Prostate gland (tissue), 2 donors: ENCODE measurements at regions not wholly inside any gene's neighbourhood (a gene's known extent, or its start where the extent isn't known, plus 50 kb on each side); places are given as distances from the start of the nearest gene placed in this dataset.

Experiments used
- DNase-seq: peaks from one replicate; pipeline ENCODE4 v3.0.0-alpha.2; 2019; ENCODE audit warnings: low spot score
- H3K27ac ChIP-seq, 2 donors: fragments of 200-600 bp; sonication (generic); 2 replicates each; pipeline ENCODE4 v1.5.1; 2017 to 2019
- H3K27me3 ChIP-seq: fragments of 200-600 bp; sonication (generic); replicated peaks from 2 replicates; pipeline ENCODE4 v1.5.1; 2019; ENCODE audit not compliant: insufficient read depth
- H3K36me3 ChIP-seq, 2 donors: fragments of 200-600 bp; sonication (generic); 1 replicate in 1 of 2; 2 replicates in 1 of 2; pipeline versions ENCODE4 v1.5.1 to v1.8.1; 2017 to 2019
- H3K4me1 ChIP-seq: fragments of 200-600 bp; sonication (generic); replicated peaks from 2 replicates; pipeline ENCODE4 v1.5.1; 2019
- H3K4me3 ChIP-seq, 2 donors: fragments of 200-600 bp; sonication (generic); 2 replicates each; pipeline ENCODE4 v1.5.1; 2017 to 2019
- H3K9me3 ChIP-seq: fragments of 200-600 bp; sonication (generic); 2 replicates; pipeline ENCODE4 v1.5.1; 2017
- POLR2A ChIP-seq: fragments of 450-650 bp; IDR thresholded peaks from one replicate; pipeline ENCODE4 v1.6.1; 2016; ENCODE audit warnings: antibody characterized with exemption, mild to moderate bottlenecking
- POLR2AphosphoS5 ChIP-seq: sonication (generic); formaldehyde crosslinking; IDR thresholded peaks from one replicate; pipeline ENCODE4 v1.6.1; 2017; ENCODE audit warnings: antibody characterized with exemption
- whole genome bisulfite sequencing: methylation state at CpG from one replicate; pipeline ENCODE4 v1.1.5; 2018; 5-methylcytosine and 5-hydroxymethylcytosine counted together
- intact Hi-C: fragments of 100-400 bp; cut with DNase I; formaldehyde crosslinking; loops from one replicate; pipeline ENCODE4 v1.14.2; 2022
- TF ChIP-seq, protein P1 (sequence below), 4 experiments: fragments of 200-600 bp in 2 of 4; fragments of 450-650 bp in 2 of 4; sonication (generic) in 2 of 4; IDR thresholded peaks; 1 replicate in 3 of 4; 2 replicates in 1 of 4; pipeline ENCODE4 v1.5.1; 2016 to 2019; ENCODE audit warnings: antibody characterized with exemption in 4 of 4, mild to moderate bottlenecking in 2 of 4, moderate library complexity in 2 of 4

DNA sequence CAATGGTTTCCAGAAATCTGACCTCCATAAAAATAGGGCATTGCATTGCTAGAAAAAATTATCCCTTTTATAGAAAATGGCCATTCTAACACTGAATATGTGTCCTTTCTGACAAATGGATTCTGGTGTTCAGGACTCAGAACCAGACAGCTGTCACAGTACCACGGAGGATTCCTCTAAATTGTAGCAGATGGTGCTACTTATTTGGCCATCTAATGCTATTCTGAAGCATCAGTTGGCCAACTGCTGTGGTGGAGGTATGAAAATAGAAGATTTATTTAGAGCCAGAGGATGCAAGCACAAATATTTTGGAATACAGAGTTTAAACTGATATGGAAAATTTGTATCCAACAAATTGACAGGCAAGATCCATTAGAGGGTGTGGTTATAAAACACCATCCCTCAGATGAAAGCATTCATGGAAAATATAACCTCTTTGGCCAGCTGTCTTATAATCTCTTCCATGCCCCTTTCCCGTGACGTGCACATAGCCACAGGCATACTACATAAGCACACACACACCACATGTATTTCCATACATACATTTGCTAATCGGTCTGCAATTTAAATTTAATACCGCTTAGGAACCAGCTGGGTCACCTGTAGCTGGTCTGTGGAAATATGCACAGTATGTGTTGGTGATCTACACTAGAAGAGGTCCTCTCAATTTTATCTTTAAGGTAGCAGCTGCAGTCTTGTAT lies 302.7 kb upstream of the KCNMB2 start:
- Histone ChIP-seq H3K4me1 (no peaks in the 10 kb centered on the region), H3K36me3 (no peaks in the 10 kb centered on the region), H3K27me3 (no peaks in the 10 kb centered on the region), H3K27ac (no peak overlapping the region), H3K4me3 (no peak overlapping the region), H3K9me3 (no peaks in the 10 kb centered on the region)
- TF ChIP-seq POLR2AphosphoS5, result no peak
- no peak for TF ChIP-seq POLR2A
- TF ChIP-seq, protein P1, sequence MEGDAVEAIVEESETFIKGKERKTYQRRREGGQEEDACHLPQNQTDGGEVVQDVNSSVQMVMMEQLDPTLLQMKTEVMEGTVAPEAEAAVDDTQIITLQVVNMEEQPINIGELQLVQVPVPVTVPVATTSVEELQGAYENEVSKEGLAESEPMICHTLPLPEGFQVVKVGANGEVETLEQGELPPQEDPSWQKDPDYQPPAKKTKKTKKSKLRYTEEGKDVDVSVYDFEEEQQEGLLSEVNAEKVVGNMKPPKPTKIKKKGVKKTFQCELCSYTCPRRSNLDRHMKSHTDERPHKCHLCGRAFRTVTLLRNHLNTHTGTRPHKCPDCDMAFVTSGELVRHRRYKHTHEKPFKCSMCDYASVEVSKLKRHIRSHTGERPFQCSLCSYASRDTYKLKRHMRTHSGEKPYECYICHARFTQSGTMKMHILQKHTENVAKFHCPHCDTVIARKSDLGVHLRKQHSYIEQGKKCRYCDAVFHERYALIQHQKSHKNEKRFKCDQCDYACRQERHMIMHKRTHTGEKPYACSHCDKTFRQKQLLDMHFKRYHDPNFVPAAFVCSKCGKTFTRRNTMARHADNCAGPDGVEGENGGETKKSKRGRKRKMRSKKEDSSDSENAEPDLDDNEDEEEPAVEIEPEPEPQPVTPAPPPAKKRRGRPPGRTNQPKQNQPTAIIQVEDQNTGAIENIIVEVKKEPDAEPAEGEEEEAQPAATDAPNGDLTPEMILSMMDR (IDR thresholded peaks at IDR 0.05), result no peak
- no peak for DNase-seq
- intact Hi-C loops, result no loop called here
- whole genome bisulfite sequencing, result 99% methylated on average over 5 of the region's 5 CpGs

DNA sequence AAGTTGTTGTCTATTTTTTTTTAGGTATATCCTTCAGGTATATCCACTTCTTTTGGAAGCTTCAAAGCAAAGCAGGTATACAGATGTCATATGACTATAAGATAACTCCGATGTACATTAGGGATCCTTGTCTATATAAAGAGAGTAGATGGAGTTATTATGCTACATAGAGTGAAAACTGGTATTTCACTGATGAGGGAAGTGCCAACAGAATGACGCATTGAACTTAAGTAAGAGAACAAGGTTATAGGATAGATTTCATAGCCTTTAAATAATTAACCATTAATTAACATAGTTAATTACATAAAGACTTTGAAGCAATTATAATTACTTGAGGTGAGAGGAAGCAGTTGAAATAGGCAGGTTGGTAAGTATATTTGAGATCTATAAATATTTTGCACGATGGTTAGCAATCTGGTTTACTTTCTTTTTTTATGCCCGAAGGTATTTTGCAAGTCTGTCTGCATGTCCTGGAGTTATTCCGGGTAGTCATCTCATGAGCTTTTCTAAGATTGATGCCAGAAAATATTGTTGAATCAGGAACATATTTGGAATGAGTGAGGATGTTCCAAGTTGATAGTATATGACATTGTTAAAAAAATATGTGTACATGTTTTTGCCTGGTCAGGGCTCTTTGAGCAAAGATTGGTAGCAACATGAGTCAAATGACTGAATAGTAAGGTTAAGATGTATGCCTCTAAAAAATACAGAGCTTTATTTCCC lies 299.5 kb upstream of the KCNMB2 start:
- DNase-seq, result no peak
- H3K4me3 ChIP-seq, result no peak overlapping the region
- H3K9me3 ChIP-seq, result no peaks in the 10 kb centered on the region
- no peaks in the 10 kb centered on the region for H3K36me3 ChIP-seq
- no peaks in the 10 kb centered on the region for H3K4me1 ChIP-seq
- 74% methylated on average over 5 of the region's 5 CpGs for WGBS
- intact Hi-C loops, result no loop called here
- no peak for TF ChIP-seq POLR2AphosphoS5
- TF ChIP-seq, protein P1 (IDR thresholded peaks at IDR 0.05), result no peak
- no peak for TF ChIP-seq POLR2A
- H3K27me3 ChIP-seq, result no peaks in the 10 kb centered on the region
- no peak overlapping the region for H3K27ac ChIP-seq

DNA sequence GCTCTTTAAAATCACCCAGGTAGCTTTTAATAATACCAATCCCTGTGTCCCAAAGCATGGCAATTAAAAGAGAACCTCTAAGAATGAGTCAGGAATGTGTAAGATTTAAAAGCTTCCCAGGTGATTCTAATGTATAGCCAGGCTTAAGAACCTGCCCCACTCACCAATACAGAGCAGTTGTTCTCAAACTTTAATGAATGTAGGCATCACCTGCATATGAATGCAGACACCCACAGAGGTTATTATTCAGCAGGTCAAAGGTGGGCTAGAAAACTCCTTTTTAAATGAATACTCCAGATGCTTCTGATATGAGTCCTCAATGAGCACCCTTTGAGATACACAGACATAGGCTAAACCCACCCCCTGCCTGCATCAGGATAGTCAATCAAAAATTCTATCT lies 298.1 kb upstream of the KCNMB2 start:
- Histone ChIP-seq H3K4me1 (no peaks in the 10 kb centered on the region), H3K9me3 (no peaks in the 10 kb centered on the region), H3K36me3 (no peaks in the 10 kb centered on the region), H3K4me3 (no peak overlapping the region), H3K27ac (no peak overlapping the region), H3K27me3 (no peaks in the 10 kb centered on the region)
- TF ChIP-seq POLR2A, result no peak
- TF ChIP-seq POLR2AphosphoS5, result no peak
- TF ChIP-seq, protein P1 (IDR thresholded peaks at IDR 0.05), result no peak
- intact Hi-C loops, result no loop called here
- DNase-seq, result no peak

DNA sequence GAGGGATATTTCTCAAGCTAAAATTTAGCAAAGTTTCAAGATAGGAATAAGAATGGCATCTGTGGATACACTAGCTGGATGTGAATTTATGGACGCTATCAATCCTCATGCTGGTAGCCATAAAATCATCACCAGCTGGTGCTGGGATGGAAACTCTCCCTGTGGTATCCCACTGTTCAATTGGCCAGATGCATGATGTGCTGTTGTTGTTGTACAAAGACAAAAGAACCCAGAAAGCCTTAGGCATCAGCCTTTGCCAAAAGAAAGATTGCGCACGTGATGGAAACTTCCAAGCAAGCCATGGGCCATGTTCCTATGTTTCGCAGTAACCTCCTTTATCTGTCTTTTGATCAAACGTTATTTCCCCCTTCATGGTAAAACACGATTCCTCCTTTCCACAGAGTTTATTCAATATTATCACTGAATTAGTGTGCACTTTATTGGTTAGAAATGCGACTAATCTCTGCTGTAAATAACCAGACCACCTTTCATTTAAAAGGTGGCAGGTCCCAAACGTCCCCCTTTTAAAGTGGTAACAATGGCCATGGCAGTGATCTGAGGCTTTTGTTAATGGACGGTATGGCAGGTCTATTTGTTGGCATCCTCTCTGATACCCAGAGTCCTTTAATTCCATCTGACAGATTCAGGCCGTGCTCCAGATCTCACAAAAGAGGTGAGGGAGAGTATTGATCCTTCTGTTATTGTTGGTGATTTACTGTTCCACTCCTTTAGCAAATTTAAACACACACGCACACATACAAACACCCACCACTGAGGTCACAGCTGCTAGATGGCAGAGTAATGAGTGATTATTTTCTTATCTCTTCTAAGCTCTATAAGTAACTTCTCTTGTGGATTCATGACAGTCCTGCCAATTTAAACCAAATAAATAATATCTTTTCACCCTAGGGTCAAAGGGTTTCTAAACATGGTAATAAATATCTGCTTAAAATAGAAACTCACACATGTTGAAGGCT lies 291.2 kb upstream of the KCNMB2 start:
- TF ChIP-seq, protein P1 (IDR thresholded peaks at IDR 0.05), result no peak
- TF ChIP-seq POLR2A (no peak), POLR2AphosphoS5 (no peak)
- no peak overlapping the region for H3K27ac ChIP-seq
- intact Hi-C loops, result no loop called here

More for the DNA sequence above, 291.2 kb upstream of the KCNMB2 start:
- DNase-seq, result no peak
- no peak overlapping the region for H3K4me3 ChIP-seq
- 72% methylated on average over 11 of the region's 11 CpGs for WGBS
- H3K36me3 ChIP-seq, result no peaks in the 10 kb centered on the region
- no peaks in the 10 kb centered on the region for H3K9me3 ChIP-seq
- no peaks in the 10 kb centered on the region for H3K27me3 ChIP-seq
- H3K4me1 ChIP-seq, result no peaks in the 10 kb centered on the region
